WTC11 (cell line): ENCODE measurements at regions not wholly inside any gene's neighbourhood (a gene's known extent, or its start where the extent isn't known, plus 50 kb on each side); places are given as distances from the start of the nearest gene placed in this dataset.

Experiments
- ATAC-seq: fragments of 200-7000 bp; cut with Tn5 transposase; 2 replicates; pipeline ENCODE4 v1.10.0; 2021; ENCODE audit warnings: mild to moderate bottlenecking, moderate library complexity
- CTCF ChIA-PET: fragments of 300-600 bp; sonication (Branson Sonifier 250); formaldehyde crosslinking; loops from one replicate; lab custom pipeline; 2021; ENCODE audit warnings: antibody characterized with exemption; lab: Charles Lee
- POLR2A ChIA-PET: fragments of 350-600 bp; sonication (Branson Sonifier 250); formaldehyde crosslinking; loops from one replicate; lab custom pipeline; 2021; ENCODE audit warnings: antibody characterized with exemption; lab: Charles Lee
- DNase-seq: peaks from one replicate; pipeline ENCODE4 v3.0.0; 2021; ENCODE audit warnings: low spot score
- H3K27ac Mint-ChIP-seq: 2 replicates; pipeline ENCODE4 v1.8.0; 2021; ENCODE audit warnings: mixed read lengths
- H3K27me3 Mint-ChIP-seq: 2 replicates; pipeline ENCODE4 v1.8.0; 2021; ENCODE audit warnings: low read depth, mild to moderate bottlenecking, moderate library complexity, mixed read lengths
- H3K36me3 Mint-ChIP-seq: 2 replicates; pipeline ENCODE4 v1.8.0; 2021; ENCODE audit warnings: mixed read lengths
- H3K4me1 Mint-ChIP-seq: 2 replicates; pipeline ENCODE4 v1.8.0; 2022; ENCODE audit warnings: mixed read lengths
- H3K4me3 Mint-ChIP-seq: 2 replicates; pipeline ENCODE4 v1.8.0; 2021; ENCODE audit warnings: mild to moderate bottlenecking, moderate library complexity, mixed read lengths
- H3K9me3 Mint-ChIP-seq: 2 replicates; pipeline ENCODE4 v1.8.0; 2021; ENCODE audit warnings: mixed read lengths
- AFF4 ChIP-seq: sonication (generic); formaldehyde crosslinking; IDR thresholded peaks from 2 replicates; pipeline ENCODE4 v1.8.1; 2023; ENCODE audit warnings: mild to moderate bottlenecking, missing genetic modification reagents, borderline replicate concordance
- ATF1 ChIP-seq: sonication (generic); formaldehyde crosslinking; IDR thresholded peaks from 2 replicates; pipeline ENCODE4 v1.8.1; 2023; ENCODE audit warnings: mild to moderate bottlenecking, moderate library complexity, missing genetic modification reagents
- CREB1 ChIP-seq: sonication (generic); formaldehyde crosslinking; IDR thresholded peaks from 2 replicates; pipeline ENCODE4 v1.8.0; 2023; ENCODE audit warnings: mild to moderate bottlenecking, missing genetic modification reagents
- E2F5 ChIP-seq: sonication (generic); formaldehyde crosslinking; IDR thresholded peaks from 2 replicates; pipeline ENCODE4 v1.8.1; 2022; ENCODE audit warnings: mild to moderate bottlenecking, moderate library complexity, missing genetic modification reagents
- ERG ChIP-seq: fragments of 250-450 bp; sonication (Bioruptor Pico); IDR thresholded peaks from 2 replicates; pipeline ENCODE4 v1.8.0; 2021; ENCODE audit warnings: mild to moderate bottlenecking
- ESRRA ChIP-seq: sonication (generic); formaldehyde crosslinking; IDR thresholded peaks from 2 replicates; pipeline ENCODE4 v1.8.1; 2022; ENCODE audit warnings: mild to moderate bottlenecking, missing genetic modification reagents, borderline replicate concordance
- IRF1 ChIP-seq: sonication (generic); formaldehyde crosslinking; IDR thresholded peaks from 2 replicates; pipeline ENCODE4 v1.8.0; 2023; ENCODE audit warnings: missing genetic modification reagents
- JAZF1 ChIP-seq: fragments of 250-450 bp; sonication (Bioruptor Pico); IDR thresholded peaks from 2 replicates; pipeline ENCODE4 v1.9.0; 2021; ENCODE audit warnings: moderate library complexity, mild to moderate bottlenecking, inconsistent platforms
- NFATC4 ChIP-seq: fragments of 250-450 bp; sonication (Bioruptor Pico); IDR thresholded peaks from 2 replicates; pipeline ENCODE4 v1.9.0; 2021; ENCODE audit warnings: mild to moderate bottlenecking
- NR1H2 ChIP-seq: sonication (generic); formaldehyde crosslinking; IDR thresholded peaks from 2 replicates; pipeline ENCODE4 v1.9.0; 2021; ENCODE audit warnings: mild to moderate bottlenecking, moderate library complexity, missing genetic modification reagents
- NR2C2 ChIP-seq: sonication (generic); formaldehyde crosslinking; IDR thresholded peaks from 2 replicates; pipeline ENCODE4 v1.8.0; 2022; ENCODE audit warnings: mild to moderate bottlenecking, missing genetic modification reagents
- PRDM15 ChIP-seq: sonication (generic); formaldehyde crosslinking; IDR thresholded peaks from 2 replicates; pipeline ENCODE4 v1.8.0; 2022; ENCODE audit warnings: missing genetic modification reagents
- TEAD4 ChIP-seq: sonication (generic); formaldehyde crosslinking; IDR thresholded peaks from 2 replicates; pipeline ENCODE4 v1.8.0; 2022; ENCODE audit warnings: mild to moderate bottlenecking, missing genetic modification reagents
- ZNF512 ChIP-seq: sonication (generic); formaldehyde crosslinking; IDR thresholded peaks from 2 replicates; pipeline ENCODE4 v1.8.1; 2022; ENCODE audit warnings: missing genetic modification reagents, borderline replicate concordance
- ZNF532 ChIP-seq: fragments of 250-450 bp; sonication (Bioruptor Pico); IDR thresholded peaks from 2 replicates; pipeline ENCODE4 v1.9.0; 2021; ENCODE audit warnings: mild to moderate bottlenecking, borderline replicate concordance

- TF ChIP-seq ERG (CRISPR knock-in tag) (no peak), ZNF512 (CRISPR knock-in tag) (no peak), ATF1 (CRISPR knock-in tag) (no peak), ZNF532 (CRISPR knock-in tag) (no peak), AFF4 (CRISPR knock-in tag) (no peak), NR2C2 (CRISPR knock-in tag) (no peak)
These were observed 222.4 kb upstream of the APCDD1 start (continued) for GRCh38 chr18:10232062-10232461.

- Mint-ChIP-seq H3K4me3 (no peak overlapping the region), H3K4me1 (peaks cover 5% of the 10 kb centered on the region), H3K9me3 (peaks cover 35% of the 10 kb centered on the region), H3K36me3 (peaks cover 3% of the 10 kb centered on the region; the same call in 1 of the 2 replicates), H3K27ac (no peak overlapping the region), H3K27me3 (no peaks in the 10 kb centered on the region)
- ChIA-PET CTCF (no interaction called here), POLR2A (no interaction called here)
- ATAC-seq: no peak
- DNase-seq: no peak
- no peak for TF ChIP-seq NFATC4 (CRISPR knock-in tag)
- no peak for TF ChIP-seq NR1H2 (CRISPR knock-in tag)
- TF ChIP-seq JAZF1 (CRISPR knock-in tag): no peak
- TF ChIP-seq PRDM15 (CRISPR knock-in tag): no peak
- TF ChIP-seq CREB1 (CRISPR knock-in tag): no peak
- no peak for TF ChIP-seq ESRRA (CRISPR knock-in tag)
- TF ChIP-seq TEAD4: no peak
- no peak for TF ChIP-seq IRF1
- no peak for TF ChIP-seq ZNF512 (CRISPR knock-in tag)
- TF ChIP-seq E2F5: no peak
These were observed 221.2 kb upstream of the APCDD1 start for GRCh38 chr18:10233082-10233875.
